C4-2B (cell line): ENCODE measurements at regions not wholly inside any gene's neighbourhood (a gene's known extent, or its start where the extent isn't known, plus 50 kb on each side); places are given as distances from the start of the nearest gene placed in this dataset.

Experiments
- ZFX ChIP-seq: fragments of 450-650 bp; IDR thresholded peaks from 2 replicates; pipeline ENCODE4 v1.6.1; 2017
- TF ChIP-seq, protein P1 (sequence below): fragments of 450-650 bp; conservative IDR thresholded peaks from 2 replicates; pipeline ENCODE4 v1.5.1; 2017; ENCODE audit warnings: mild to moderate bottlenecking

DNA sequence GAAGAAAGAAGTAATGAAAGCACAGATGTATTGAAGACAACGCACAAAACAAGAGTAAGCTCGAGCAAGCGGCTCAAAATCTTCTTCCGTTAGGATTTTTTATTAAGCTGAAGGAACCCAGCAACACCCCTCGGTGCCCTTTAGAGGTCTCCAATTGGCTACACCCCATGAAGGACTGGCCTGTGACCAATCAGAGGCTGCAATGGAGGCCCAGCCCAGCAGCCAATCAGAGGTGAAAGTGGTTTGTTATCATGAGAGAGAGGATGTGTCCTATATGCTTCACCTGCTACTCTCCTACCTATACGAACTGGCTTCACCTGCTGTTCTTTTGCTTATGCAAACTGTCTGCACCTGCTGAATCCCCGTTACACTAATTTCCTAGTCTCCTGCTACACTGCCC, 358.8 kb downstream of the C12orf50 start:
- TF ChIP-seq, protein P1, sequence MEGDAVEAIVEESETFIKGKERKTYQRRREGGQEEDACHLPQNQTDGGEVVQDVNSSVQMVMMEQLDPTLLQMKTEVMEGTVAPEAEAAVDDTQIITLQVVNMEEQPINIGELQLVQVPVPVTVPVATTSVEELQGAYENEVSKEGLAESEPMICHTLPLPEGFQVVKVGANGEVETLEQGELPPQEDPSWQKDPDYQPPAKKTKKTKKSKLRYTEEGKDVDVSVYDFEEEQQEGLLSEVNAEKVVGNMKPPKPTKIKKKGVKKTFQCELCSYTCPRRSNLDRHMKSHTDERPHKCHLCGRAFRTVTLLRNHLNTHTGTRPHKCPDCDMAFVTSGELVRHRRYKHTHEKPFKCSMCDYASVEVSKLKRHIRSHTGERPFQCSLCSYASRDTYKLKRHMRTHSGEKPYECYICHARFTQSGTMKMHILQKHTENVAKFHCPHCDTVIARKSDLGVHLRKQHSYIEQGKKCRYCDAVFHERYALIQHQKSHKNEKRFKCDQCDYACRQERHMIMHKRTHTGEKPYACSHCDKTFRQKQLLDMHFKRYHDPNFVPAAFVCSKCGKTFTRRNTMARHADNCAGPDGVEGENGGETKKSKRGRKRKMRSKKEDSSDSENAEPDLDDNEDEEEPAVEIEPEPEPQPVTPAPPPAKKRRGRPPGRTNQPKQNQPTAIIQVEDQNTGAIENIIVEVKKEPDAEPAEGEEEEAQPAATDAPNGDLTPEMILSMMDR = no peak
- no peak for TF ChIP-seq ZFX
